ENCODE measurements at regions not wholly inside any gene's neighbourhood (a gene's known extent, or its start where the extent isn't known, plus 50 kb on each side); places are given as distances from the start of the nearest gene placed in this dataset.

DNA sequence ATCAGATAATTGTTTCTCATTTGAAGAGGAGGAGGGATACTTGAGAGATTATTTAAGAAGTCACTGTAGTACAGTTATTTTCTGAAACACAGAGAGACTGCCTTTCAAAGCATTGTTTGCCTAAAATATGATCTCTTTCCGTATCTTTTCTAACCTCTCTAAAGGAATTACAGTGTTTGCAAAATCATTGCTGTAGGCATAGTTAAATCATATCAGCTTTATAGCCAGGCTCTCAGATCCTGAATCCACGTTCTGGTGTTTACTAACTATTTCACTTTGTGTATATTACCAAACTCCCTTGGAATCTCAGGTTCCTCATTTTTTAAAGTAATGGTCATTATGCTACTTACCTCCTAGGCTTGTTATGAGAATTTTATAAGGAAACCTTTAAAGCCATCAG, 1151.6 kb upstream of the CDH9 start:
- TF ChIP-seq, protein P1, sequence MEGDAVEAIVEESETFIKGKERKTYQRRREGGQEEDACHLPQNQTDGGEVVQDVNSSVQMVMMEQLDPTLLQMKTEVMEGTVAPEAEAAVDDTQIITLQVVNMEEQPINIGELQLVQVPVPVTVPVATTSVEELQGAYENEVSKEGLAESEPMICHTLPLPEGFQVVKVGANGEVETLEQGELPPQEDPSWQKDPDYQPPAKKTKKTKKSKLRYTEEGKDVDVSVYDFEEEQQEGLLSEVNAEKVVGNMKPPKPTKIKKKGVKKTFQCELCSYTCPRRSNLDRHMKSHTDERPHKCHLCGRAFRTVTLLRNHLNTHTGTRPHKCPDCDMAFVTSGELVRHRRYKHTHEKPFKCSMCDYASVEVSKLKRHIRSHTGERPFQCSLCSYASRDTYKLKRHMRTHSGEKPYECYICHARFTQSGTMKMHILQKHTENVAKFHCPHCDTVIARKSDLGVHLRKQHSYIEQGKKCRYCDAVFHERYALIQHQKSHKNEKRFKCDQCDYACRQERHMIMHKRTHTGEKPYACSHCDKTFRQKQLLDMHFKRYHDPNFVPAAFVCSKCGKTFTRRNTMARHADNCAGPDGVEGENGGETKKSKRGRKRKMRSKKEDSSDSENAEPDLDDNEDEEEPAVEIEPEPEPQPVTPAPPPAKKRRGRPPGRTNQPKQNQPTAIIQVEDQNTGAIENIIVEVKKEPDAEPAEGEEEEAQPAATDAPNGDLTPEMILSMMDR (IDR thresholded peaks at IDR 0.05; ENCODE audit: low read depth, low read length, poor library complexity, severe bottlenecking), result no peak
- no peak for TF ChIP-seq EZH2phosphoT487 (IDR thresholded peaks at IDR 0.05; ENCODE audit: borderline replicate concordance, low read length)
